Activated CD8-positive, alpha-beta T cell treated with anti-CD3 and anti-CD28 coated beads, Interleukin-2, amount 10 ng/mL, durations not matched to agents 7 days and 5 days (primary cell): ENCODE measurements at regions not wholly inside any gene's neighbourhood (a gene's known extent, or its start where the extent isn't known, plus 50 kb on each side); places are given as distances from the start of the nearest gene placed in this dataset.

Experiments
- ATAC-seq: fragments of 150-1000 bp; cut with Tn5 transposase; one replicate; pipeline ENCODE4 v1.10.0; 2021; ENCODE audit warnings: moderate library complexity
- CTCF ChIA-PET: fragments of 350-600 bp; sonication (Branson Sonifier 250); formaldehyde crosslinking; loops from one replicate; lab custom pipeline; 2021; ENCODE audit warnings: antibody characterized with exemption; lab: Charles Lee
- POLR2A ChIA-PET: fragments of 350-600 bp; sonication (Branson Sonifier 250); formaldehyde crosslinking; loops from one replicate; lab custom pipeline; 2021; ENCODE audit warnings: antibody characterized with exemption; lab: Charles Lee
- DNase-seq: peaks from one replicate; pipeline ENCODE4 v3.0.0-alpha.2; 2020
- H3K27ac Mint-ChIP-seq: one replicate; pipeline ENCODE4 v1.8.0; 2021; ENCODE audit warnings: mild to moderate bottlenecking, mixed read lengths
- H3K27me3 Mint-ChIP-seq: one replicate; pipeline ENCODE4 v1.8.0; 2021; ENCODE audit warnings: low read depth, mixed read lengths
- H3K36me3 Mint-ChIP-seq: one replicate; pipeline ENCODE4 v1.8.0; 2021; ENCODE audit warnings: low read depth, mixed read lengths
- H3K4me1 Mint-ChIP-seq: one replicate; pipeline ENCODE4 v1.8.0; 2021; ENCODE audit warnings: low read depth, mixed read lengths
- H3K4me3 Mint-ChIP-seq: one replicate; pipeline ENCODE4 v1.8.0; 2021; ENCODE audit warnings: mild to moderate bottlenecking, mixed read lengths
- H3K9me3 Mint-ChIP-seq: one replicate; pipeline ENCODE4 v1.8.0; 2022; ENCODE audit warnings: mixed read lengths; ENCODE audit not compliant: insufficient read depth

DNA sequence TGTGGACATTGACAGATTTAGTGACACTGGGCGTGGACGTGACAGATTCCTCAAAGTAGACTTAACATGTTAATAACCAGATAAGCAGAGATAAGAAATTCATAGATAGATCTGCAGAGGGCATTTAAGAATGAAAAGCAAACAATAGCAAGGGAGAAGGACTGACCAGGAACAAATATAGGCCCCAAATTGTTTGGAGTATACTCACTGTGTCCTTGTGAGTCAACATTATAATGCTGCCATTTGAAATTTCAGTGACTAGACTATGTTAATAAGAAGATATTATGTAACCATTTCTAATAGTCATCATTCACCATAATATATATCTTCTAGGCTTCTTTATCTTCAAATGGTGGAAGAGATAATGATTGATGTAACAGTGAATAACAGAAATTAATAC, 78.1 kb upstream of the SLC38A11 start:
- Mint-ChIP-seq H3K27me3 (no peaks in the 10 kb centered on the region), H3K4me1 (no peaks in the 10 kb centered on the region)

DNA sequence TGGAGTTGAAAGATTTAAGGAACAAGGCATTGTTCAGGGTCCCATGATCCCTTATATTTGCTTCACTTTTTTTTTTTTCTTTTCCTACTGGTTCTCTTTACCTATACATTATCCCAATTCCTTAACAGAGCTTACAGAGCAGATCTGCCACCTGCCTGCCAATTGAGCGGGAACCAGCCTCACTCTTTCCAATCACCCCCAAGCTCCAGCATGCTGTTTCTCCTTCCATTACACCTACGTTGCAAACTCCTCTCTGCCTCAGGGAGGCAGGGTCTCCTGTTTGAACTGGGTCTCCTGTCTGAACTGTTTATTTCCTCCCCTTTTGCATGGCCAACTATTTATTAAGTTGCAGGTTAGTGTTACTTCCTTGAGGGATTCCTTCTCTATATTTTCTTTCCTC, 77.2 kb upstream of the SLC38A11 start:
- ATAC-seq: no peak
- ChIA-PET POLR2A (no interaction called here), CTCF (no interaction called here)
- DNase-seq: no peak
- H3K9me3 Mint-ChIP-seq: no peaks in the 10 kb centered on the region
- H3K27ac Mint-ChIP-seq: no peak overlapping the region
- no peaks in the 10 kb centered on the region for H3K36me3 Mint-ChIP-seq
- H3K4me3 Mint-ChIP-seq: no peak overlapping the region
- H3K27me3 Mint-ChIP-seq: no peaks in the 10 kb centered on the region
- H3K4me1 Mint-ChIP-seq: no peaks in the 10 kb centered on the region

More for the DNA sequence above, 78.1 kb upstream of the SLC38A11 start:
- DNase-seq (no peak), ATAC-seq (no peak)
- CTCF ChIA-PET: no interaction called here
- no peak overlapping the region for H3K27ac Mint-ChIP-seq
- H3K9me3 Mint-ChIP-seq: no peaks in the 10 kb centered on the region
- no peaks in the 10 kb centered on the region for H3K36me3 Mint-ChIP-seq
- POLR2A ChIA-PET: no interaction called here
- H3K4me3 Mint-ChIP-seq: no peak overlapping the region

DNA sequence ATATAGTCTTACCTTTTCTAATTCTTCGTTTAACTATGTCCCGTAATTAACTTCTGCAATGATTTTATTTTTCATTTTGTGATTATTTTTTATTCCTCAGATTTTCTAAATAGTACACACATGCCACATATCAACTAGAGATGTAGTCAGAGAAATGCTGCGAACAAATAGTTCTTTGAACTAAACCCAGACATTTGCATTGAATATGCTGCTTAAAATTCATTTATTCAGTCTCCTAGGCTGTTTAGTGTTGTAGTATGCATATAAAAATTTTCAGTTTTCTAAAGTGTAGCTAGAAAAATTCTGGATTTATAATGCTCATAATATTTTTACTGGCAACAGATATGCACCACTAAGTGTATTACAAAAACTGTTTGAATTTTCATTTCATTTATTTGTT, 68.9 kb upstream of the SLC38A11 start:
- H3K27ac Mint-ChIP-seq: no peak overlapping the region
- ChIA-PET POLR2A (no interaction called here), CTCF (no interaction called here)
- H3K27me3 Mint-ChIP-seq: no peaks in the 10 kb centered on the region
- no peak overlapping the region for H3K4me3 Mint-ChIP-seq
- H3K9me3 Mint-ChIP-seq: no peaks in the 10 kb centered on the region
- DNase-seq: no peak
- H3K4me1 Mint-ChIP-seq: no peaks in the 10 kb centered on the region
- no peaks in the 10 kb centered on the region for H3K36me3 Mint-ChIP-seq
- ATAC-seq: no peak

DNA sequence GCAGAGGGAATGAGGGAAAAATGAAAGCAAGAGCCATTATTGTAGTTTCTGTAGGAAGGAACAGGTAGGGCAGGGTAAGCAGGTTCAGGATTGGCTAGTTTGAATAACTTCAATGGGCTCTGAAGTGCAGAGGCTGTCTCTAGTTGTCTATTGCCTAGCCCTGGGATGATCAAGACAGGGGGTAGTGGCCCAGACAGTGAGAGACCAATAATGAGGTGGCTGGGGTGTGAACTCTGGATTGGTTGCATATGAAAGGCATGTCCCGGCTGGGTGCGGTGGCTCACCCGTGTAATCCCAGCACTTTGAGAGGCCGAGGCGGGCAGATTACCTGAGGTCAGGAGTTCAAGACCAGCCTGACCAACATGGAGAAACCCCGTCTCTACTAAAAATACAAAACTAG, 67.5 kb upstream of the SLC38A11 start:
- Mint-ChIP-seq H3K36me3 (no peaks in the 10 kb centered on the region), H3K27ac (no peak overlapping the region), H3K27me3 (no peaks in the 10 kb centered on the region), H3K9me3 (no peaks in the 10 kb centered on the region), H3K4me1 (no peaks in the 10 kb centered on the region), H3K4me3 (no peak overlapping the region)
- ATAC-seq: no peak
- no peak for DNase-seq
- ChIA-PET CTCF (no interaction called here), POLR2A (no interaction called here)

DNA sequence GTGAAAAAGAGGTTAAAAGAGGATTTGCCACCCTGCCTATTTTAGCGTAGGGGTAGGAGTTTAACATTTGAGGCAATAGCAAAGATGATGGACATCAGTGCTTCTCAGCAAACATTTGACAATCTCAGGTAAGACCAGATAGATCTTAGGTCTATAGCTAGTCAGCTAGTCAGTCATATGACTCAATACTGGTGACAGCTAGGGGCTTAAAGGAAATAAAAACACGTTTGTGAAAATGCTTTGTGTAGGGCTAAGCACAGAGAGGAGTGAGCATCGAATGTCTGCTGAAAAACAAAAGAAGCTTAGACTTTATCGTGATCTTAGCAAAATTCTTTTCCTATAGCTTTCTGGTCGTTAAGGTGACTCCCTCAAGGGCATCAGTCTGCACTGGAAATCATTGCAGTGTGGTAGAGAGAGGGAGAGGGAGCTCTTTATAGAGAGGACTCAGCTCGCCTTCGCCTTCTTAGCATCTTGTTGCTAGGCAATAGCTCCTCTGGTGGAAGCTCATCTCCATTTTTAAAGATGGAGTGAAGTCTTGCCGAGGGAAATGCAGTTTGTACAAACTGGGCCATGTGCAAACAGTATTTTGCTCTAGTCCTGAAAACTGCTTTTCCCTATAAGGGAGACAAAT, 62.8 kb upstream of the SLC38A11 start:
- Mint-ChIP-seq H3K4me1 (no peaks in the 10 kb centered on the region), H3K36me3 (no peaks in the 10 kb centered on the region), H3K4me3 (no peak overlapping the region), H3K9me3 (no peaks in the 10 kb centered on the region), H3K27me3 (no peaks in the 10 kb centered on the region), H3K27ac (no peak overlapping the region)
- no peak for DNase-seq
- POLR2A ChIA-PET: no interaction called here
- ATAC-seq: no peak
- CTCF ChIA-PET: interaction anchor here (0.8 kb wide), 1 partner anchor 11 kb away, joined by 3 read pairs; no protein-coding TSS in a partner anchor

DNA sequence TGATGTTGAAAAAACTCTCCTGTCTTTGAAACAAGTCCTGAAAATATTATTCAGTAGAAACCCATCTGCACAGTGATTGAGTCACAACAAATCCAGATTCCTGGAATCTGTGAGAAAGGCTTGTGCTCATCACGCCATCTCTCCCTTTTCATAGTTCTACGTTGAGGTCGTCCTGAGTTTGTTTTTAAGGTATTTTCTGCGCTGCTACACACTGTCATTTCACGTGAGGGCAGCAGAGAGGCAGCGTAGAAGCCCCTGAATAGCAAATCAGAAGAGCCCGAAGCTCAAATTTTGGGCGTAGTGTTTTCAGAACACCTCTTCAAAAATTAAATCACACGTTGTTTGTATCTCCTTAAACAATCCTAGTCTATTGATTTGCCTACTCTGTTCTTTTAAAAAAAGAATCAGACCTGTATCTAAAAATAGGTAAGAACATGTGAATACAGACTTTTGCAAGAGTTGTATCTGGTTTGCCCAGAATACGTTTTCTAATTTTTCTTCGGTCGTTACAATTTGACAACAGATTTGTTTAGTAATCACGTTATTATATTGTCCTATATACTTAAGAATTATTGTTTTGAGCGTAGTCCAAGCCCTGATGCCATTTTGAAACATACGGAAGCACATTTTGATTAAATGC, 61.6 kb upstream of the SLC38A11 start:
- ChIA-PET POLR2A (no interaction called here), CTCF (interaction anchor here (0.7 to 2.1 kb wide), 15 partner anchors 14 to 857 kb away, joined by 3 to 14 read pairs (median 4); partner anchors contain the start of gene SCN3A)
- no peaks in the 10 kb centered on the region for H3K9me3 Mint-ChIP-seq
- no peak overlapping the region for H3K27ac Mint-ChIP-seq
- no peaks in the 10 kb centered on the region for H3K36me3 Mint-ChIP-seq
- DNase-seq: peak; percentile 37
- peak; percentile 71 for ATAC-seq
- no peak overlapping the region for H3K4me3 Mint-ChIP-seq
- no peaks in the 10 kb centered on the region for H3K27me3 Mint-ChIP-seq
- H3K4me1 Mint-ChIP-seq: no peaks in the 10 kb centered on the region

DNA sequence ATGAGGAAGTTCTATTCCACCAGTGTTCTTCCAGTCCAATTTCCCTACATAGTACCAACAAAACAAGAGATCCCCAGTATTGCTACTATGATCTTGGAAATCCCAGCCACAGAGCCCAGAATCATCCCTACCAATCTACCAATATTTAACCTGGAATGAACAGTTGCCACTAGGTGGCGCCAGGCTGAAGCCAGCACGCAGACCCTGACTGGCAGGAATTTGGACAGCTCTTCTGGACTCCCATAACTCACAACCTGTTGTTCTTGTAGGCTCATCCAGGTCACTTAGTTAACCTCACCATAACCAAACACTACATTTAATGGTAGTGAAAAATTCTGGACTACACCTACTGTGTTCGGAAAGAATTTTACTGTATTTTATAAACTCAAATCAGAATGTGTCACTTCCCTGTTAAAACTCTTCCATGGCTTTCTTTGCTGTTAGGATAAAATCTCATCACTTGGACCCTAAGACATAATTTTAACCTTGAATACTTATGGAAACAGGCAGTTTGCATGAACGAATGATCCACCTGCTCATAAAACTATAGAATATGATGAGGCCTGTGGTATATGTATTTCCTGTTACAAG, 59.8 kb upstream of the SLC38A11 start:
- ATAC-seq: peak; percentile 71
- no peaks in the 10 kb centered on the region for H3K9me3 Mint-ChIP-seq
- CTCF ChIA-PET: interaction anchor here (0.6 to 2.1 kb wide), 9 partner anchors 13 to 297 kb away, joined by 3 to 6 read pairs (median 3); no protein-coding TSS in a partner anchor
- no peaks in the 10 kb centered on the region for H3K27me3 Mint-ChIP-seq
- no peak overlapping the region for H3K4me3 Mint-ChIP-seq
- no peak overlapping the region for H3K27ac Mint-ChIP-seq
- DNase-seq: peak; percentile 72
- no peaks in the 10 kb centered on the region for H3K36me3 Mint-ChIP-seq
- POLR2A ChIA-PET: no interaction called here
- H3K4me1 Mint-ChIP-seq: no peaks in the 10 kb centered on the region

DNA sequence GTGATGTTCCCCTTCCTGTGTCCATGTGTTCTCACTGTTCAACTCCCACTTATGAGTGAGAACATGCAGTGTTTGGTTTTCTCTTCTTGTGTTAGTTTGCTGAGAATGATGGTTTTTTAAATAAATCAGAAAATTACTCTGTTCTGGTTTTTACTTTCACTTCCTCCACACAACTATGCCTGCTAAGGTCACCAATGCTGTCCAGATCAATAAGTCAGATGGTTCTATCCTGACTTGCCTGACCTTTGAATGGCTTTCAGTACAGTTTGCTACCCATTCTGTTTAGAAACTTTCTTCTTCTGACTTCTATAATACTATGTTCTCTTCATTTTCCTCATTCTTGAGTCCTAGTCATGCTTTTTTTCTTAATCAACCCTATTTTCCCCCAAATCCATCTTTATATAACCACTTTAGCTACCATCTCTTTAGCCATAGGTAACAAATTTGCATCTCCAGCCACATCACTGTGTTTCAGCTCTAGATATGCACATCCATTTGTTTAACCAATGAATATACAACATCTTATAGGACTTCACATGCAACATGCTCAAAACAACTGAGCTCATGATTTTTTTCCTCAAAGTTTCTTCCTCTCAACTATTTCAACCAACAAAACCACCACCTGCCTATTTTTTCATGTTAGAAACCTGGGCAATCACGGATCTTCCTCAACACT, 58.8 kb upstream of the SLC38A11 start:
- Mint-ChIP-seq H3K9me3 (no peaks in the 10 kb centered on the region), H3K4me1 (no peaks in the 10 kb centered on the region), H3K27me3 (no peaks in the 10 kb centered on the region), H3K36me3 (no peaks in the 10 kb centered on the region), H3K27ac (no peak overlapping the region), H3K4me3 (no peak overlapping the region)
- CTCF ChIA-PET: interaction anchor here (0.8 to 1.8 kb wide), 5 partner anchors 21 to 278 kb away, joined by 3 to 5 read pairs (median 3); no protein-coding TSS in a partner anchor
- DNase-seq: no peak
- no peak for ATAC-seq
- POLR2A ChIA-PET: no interaction called here

DNA sequence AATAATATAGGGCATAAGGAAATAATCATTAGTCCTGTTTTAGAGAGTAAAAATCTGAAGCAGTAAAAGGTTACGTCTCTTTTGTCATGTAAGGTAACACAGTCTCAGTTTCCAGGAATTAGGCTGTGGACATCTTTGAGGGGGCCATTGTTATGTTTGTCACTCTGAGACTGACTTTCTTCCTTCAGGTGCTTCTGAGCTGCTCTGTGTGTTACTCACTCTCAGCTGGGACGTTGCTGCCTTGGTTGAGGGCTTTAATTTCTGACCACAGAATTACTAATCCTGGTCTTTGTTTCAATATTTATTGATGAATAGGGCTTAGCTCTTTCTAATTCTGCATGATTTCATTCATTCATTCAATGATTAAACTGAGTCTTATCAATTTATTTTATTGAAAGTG, 55.9 kb upstream of the SLC38A11 start:
- ChIA-PET CTCF (no interaction called here), POLR2A (no interaction called here)
- ATAC-seq: no peak
- DNase-seq: no peak
- Mint-ChIP-seq H3K27me3 (peaks cover 4% of the 10 kb centered on the region), H3K9me3 (no peaks in the 10 kb centered on the region), H3K27ac (no peak overlapping the region), H3K4me3 (no peak overlapping the region), H3K4me1 (no peaks in the 10 kb centered on the region), H3K36me3 (no peaks in the 10 kb centered on the region)

DNA sequence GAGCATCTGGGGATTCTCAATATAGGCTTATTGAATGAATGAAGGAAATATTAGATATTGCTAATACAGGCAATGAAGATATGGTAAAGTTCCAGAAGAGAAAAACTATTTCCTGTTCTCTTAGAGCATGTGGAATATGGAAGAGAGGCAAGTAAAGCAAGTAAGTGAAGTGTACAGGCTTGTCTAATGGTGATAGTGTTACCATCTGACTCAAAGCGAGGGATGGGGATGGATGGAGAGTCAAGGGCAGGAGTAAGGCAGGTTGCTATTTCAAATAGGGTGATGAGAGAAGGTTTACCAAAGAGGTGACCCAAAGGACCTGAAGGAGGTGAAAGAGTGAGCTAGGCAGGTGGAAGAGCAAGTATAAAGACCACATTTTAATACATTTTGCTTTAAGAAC, 55.2 kb upstream of the SLC38A11 start:
- ChIA-PET POLR2A (no interaction called here), CTCF (no interaction called here)
- H3K4me1 Mint-ChIP-seq: no peaks in the 10 kb centered on the region
- no peak overlapping the region for H3K4me3 Mint-ChIP-seq
- no peak for ATAC-seq
- H3K9me3 Mint-ChIP-seq: no peaks in the 10 kb centered on the region
- H3K27me3 Mint-ChIP-seq: peaks cover 8% of the 10 kb centered on the region
- H3K27ac Mint-ChIP-seq: no peak overlapping the region
- no peaks in the 10 kb centered on the region for H3K36me3 Mint-ChIP-seq
- DNase-seq: no peak

DNA sequence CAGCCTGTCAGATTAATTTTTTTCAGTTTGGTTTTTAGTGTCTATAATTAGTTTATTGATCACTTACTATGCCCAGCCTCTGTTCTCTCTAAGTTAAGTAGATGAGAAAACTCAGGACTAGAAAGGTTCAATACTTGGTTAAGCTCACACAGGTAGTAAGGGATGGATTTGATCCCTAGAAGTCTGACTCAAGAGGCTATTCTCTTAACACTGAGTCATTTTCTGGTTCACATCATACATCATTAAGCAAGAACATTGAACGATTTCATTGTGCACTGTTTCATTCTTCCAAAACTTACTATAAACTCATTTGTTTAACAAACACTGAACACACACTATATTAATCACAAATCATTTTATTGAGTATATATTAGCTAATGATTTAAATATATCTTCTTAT, 54.1 kb upstream of the SLC38A11 start:
- Mint-ChIP-seq H3K27me3 (peaks cover 8% of the 10 kb centered on the region), H3K4me1 (no peaks in the 10 kb centered on the region)
- POLR2A ChIA-PET: no interaction called here

More for the DNA sequence above, 54.1 kb upstream of the SLC38A11 start:
- CTCF ChIA-PET: interaction anchor here (1.0 kb wide), 1 partner anchor 230 kb away, joined by 4 read pairs; the partner anchor contains the start of gene SCN2A
- ATAC-seq: no peak
- H3K9me3 Mint-ChIP-seq: no peaks in the 10 kb centered on the region
- H3K36me3 Mint-ChIP-seq: no peaks in the 10 kb centered on the region
- no peak overlapping the region for H3K4me3 Mint-ChIP-seq
- no peak overlapping the region for H3K27ac Mint-ChIP-seq
- DNase-seq: no peak
